Hepatocyte (in vitro differentiated cells): ENCODE measurements at regions not wholly inside any gene's neighbourhood (a gene's known extent, or its start where the extent isn't known, plus 50 kb on each side); places are given as distances from the start of the nearest gene placed in this dataset.
"Not testable (repeated sequence)": the region's sequence is repeated elsewhere in the genome, so short reads cannot be mapped to it uniquely, and the experiment has no call there.

Experiments used
- DNase-seq: peaks from one replicate; pipeline ENCODE4 v3.0.0-alpha.2; 2016; ENCODE audit warnings: low spot score
- H2AFZ ChIP-seq: fragments of 200-600 bp; sonication (generic); 2 replicates; pipeline ENCODE4 v1.6.0; 2016; ENCODE audit warnings: antibody characterized with exemption, mild to moderate bottlenecking
- H3K27ac ChIP-seq: fragments of 200-600 bp; sonication (generic); 2 replicates; pipeline ENCODE4 v1.5.1; 2016; ENCODE audit warnings: mild to moderate bottlenecking
- H3K27me3 ChIP-seq: fragments of 200-600 bp; sonication (generic); 2 replicates; pipeline ENCODE4 v1.6.1; 2016
- H3K36me3 ChIP-seq: fragments of 200-600 bp; sonication (generic); replicated peaks from 2 replicates; pipeline ENCODE4 v1.5.1; 2016; ENCODE audit warnings: low read depth; ENCODE audit not compliant: insufficient read depth
- H3K4me1 ChIP-seq: fragments of 200-600 bp; sonication (generic); 2 replicates; pipeline ENCODE4 v1.5.1; 2016; ENCODE audit warnings: mild to moderate bottlenecking, moderate library complexity; ENCODE audit not compliant: insufficient read depth
- H3K4me2 ChIP-seq: fragments of 200-600 bp; sonication (generic); 2 replicates; pipeline ENCODE4 v1.6.0; 2016
- H3K4me3 ChIP-seq: fragments of 200-600 bp; sonication (generic); 2 replicates; pipeline ENCODE4 v1.5.1; 2016; ENCODE audit warnings: mild to moderate bottlenecking
- H3K79me2 ChIP-seq: fragments of 200-600 bp; sonication (generic); 2 replicates; pipeline ENCODE4 v1.6.0; 2017; ENCODE audit warnings: mild to moderate bottlenecking
- H3K9me2 ChIP-seq: fragments of 200-600 bp; sonication (generic); replicated peaks from 2 replicates; pipeline ENCODE4 v1.6.0; 2017; ENCODE audit warnings: mild to moderate bottlenecking; ENCODE audit not compliant: insufficient read depth
- H3K9me3 ChIP-seq: fragments of 200-600 bp; sonication (generic); 2 replicates; pipeline ENCODE4 v1.5.1; 2016; ENCODE audit warnings: low read depth, mild to moderate bottlenecking
- H4K20me1 ChIP-seq: fragments of 200-600 bp; sonication (generic); 2 replicates; pipeline ENCODE4 v1.6.0; 2016; ENCODE audit warnings: mild to moderate bottlenecking; ENCODE audit not compliant: insufficient read depth, poor library complexity, severe bottlenecking
- CTCF ChIP-seq: fragments of 200-600 bp; sonication (generic); IDR thresholded peaks from 2 replicates; pipeline ENCODE4 v1.5.1; 2016; ENCODE audit warnings: antibody characterized with exemption, mild to moderate bottlenecking; ENCODE audit not compliant: poor library complexity
- EZH2 ChIP-seq: fragments of 200-600 bp; sonication (generic); IDR thresholded peaks from 2 replicates; pipeline ENCODE4 v1.6.1; 2016; ENCODE audit warnings: antibody characterized with exemption, mild to moderate bottlenecking, borderline replicate concordance
- EZH2phosphoT487 ChIP-seq: fragments of 200-600 bp; sonication (generic); IDR thresholded peaks from one replicate; pipeline ENCODE4 v1.6.1; 2018; ENCODE audit warnings: antibody characterized with exemption, mild to moderate bottlenecking, low read depth, moderate library complexity; ENCODE audit not compliant: unreplicated experiment, severe bottlenecking
- WGBS: methylation state at CpG from one replicate; pipeline ENCODE4 v1.1.6; 2016; ENCODE audit warnings: low lambda C conversion rate; ENCODE audit errors: missing lambda C conversion rate; 5-methylcytosine and 5-hydroxymethylcytosine counted together

- H3K27ac ChIP-seq: no peak overlapping the region
- TF ChIP-seq CTCF: no peak
- no peak for TF ChIP-seq EZH2
- TF ChIP-seq EZH2phosphoT487: no peak
- H3K27me3 ChIP-seq: no peaks in the 10 kb centered on the region
- H3K4me1 ChIP-seq: no peaks in the 10 kb centered on the region
- H3K79me2 ChIP-seq: no peaks in the 10 kb centered on the region
- H2AFZ ChIP-seq: no peak overlapping the region
- no peaks in the 10 kb centered on the region for H3K9me2 ChIP-seq
- no peak overlapping the region for H3K4me3 ChIP-seq
- WGBS: 81% methylated on average over 14 of the region's 18 CpGs
- no peaks in the 10 kb centered on the region for H3K36me3 ChIP-seq
- no peak overlapping the region for H3K4me2 ChIP-seq
- no peaks in the 10 kb centered on the region for H3K9me3 ChIP-seq
- no peaks in the 10 kb centered on the region for H4K20me1 ChIP-seq
- DNase-seq: no peak
These were observed 588.7 kb downstream of the MATN1 start for GRCh38 chr1:30134466-30135217.

- DNase-seq: no peak
- H3K9me2 ChIP-seq: no peaks in the 10 kb centered on the region
- H3K4me2 ChIP-seq: no peak overlapping the region
- H3K79me2 ChIP-seq: no peaks in the 10 kb centered on the region
- TF ChIP-seq EZH2: no peak
- no peak for TF ChIP-seq EZH2phosphoT487
- TF ChIP-seq CTCF: no peak
- no peaks in the 10 kb centered on the region for H3K9me3 ChIP-seq
- no peaks in the 10 kb centered on the region for H3K4me1 ChIP-seq
- H3K27ac ChIP-seq: no peak overlapping the region
- H3K4me3 ChIP-seq: no peak overlapping the region
- no peak overlapping the region for H2AFZ ChIP-seq
- H4K20me1 ChIP-seq: no peaks in the 10 kb centered on the region
- H3K36me3 ChIP-seq: no peaks in the 10 kb centered on the region
- 72% methylated on average over 6 of the region's 6 CpGs for WGBS
- H3K27me3 ChIP-seq: no peaks in the 10 kb centered on the region
These were observed 589.9 kb downstream of the MATN1 start for GRCh38 chr1:30133414-30134055.

DNA sequence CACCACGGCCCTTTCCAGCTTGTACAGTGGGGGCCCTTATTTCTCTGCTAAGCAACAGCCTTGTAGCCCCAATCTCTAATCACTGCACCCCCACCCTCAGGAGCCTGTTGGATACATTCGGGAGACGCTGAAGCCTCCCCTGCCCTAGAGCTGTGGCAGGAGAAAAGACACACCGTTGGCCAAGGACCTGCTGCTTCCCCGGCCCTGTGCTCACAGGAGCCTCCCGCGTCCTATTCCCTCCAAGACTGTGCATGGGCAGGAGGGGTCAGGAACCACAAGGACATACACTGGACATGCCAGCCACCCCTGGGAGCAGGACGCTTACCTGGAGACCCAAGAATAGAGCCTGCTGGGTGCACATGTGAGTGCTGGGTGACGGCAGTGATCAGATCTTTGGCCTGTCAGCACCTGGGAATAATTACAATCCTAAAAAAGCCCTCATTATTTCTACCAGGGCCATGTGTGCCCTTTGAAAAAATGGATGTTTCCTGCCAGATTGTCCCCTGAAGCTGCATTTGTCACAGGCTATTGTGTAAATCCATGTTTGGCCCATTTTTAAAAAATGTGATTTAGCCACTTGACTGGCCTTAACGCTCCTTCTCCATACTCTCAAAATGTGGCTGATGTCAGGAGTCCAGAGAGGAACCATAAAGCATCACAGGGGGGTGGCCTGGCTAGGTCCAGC, 590.6 kb downstream of the MATN1 start:
- WGBS: 83% methylated on average over 10 of the region's 10 CpGs
- no peak overlapping the region for H2AFZ ChIP-seq
- TF ChIP-seq EZH2phosphoT487 (no peak), EZH2 (no peak), CTCF (no peak)
- no peaks in the 10 kb centered on the region for H3K4me1 ChIP-seq
- no peak overlapping the region for H3K4me2 ChIP-seq
- H3K36me3 ChIP-seq: no peaks in the 10 kb centered on the region
- DNase-seq: no peak
- H3K4me3 ChIP-seq: no peak overlapping the region
- H3K9me2 ChIP-seq: no peaks in the 10 kb centered on the region
- no peak overlapping the region for H3K27ac ChIP-seq
- H4K20me1 ChIP-seq: no peaks in the 10 kb centered on the region
- no peaks in the 10 kb centered on the region for H3K79me2 ChIP-seq
- no peaks in the 10 kb centered on the region for H3K9me3 ChIP-seq
- peaks cover 1% of the 10 kb centered on the region for H3K27me3 ChIP-seq

DNA sequence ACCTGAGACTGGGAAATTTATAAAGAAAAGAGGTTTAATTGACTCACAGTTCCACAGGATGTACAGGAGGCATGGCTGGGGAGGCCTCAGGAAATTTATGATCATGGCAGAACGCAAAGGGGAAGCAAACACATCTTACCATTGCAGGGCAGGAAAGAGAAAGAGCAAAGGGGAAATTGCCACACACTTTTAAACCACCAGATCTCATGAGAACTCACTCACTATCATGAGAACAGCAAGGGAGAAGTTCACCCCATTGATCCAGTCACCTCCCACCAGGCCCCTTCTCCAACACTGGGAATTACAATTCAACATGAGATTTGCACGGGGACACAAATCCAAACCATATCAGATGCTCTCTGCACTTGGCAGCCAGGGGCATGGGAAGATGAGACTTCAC, 592.8 kb downstream of the MATN1 start:
- not testable (repeated sequence) for H3K36me3 ChIP-seq, H3K79me2 ChIP-seq, H3K27me3 ChIP-seq, DNase-seq, H3K9me3 ChIP-seq, H2AFZ ChIP-seq, H3K4me2 ChIP-seq, H4K20me1 ChIP-seq, H3K9me2 ChIP-seq, H3K27ac ChIP-seq, H3K4me3 ChIP-seq, H3K4me1 ChIP-seq
- 81% methylated on average over 2 of the region's 2 CpGs for WGBS
